ENCODE measurements at regions not wholly inside any gene's neighbourhood (a gene's known extent, or its start where the extent isn't known, plus 50 kb on each side); places are given as distances from the start of the nearest gene placed in this dataset.

- Histone ChIP-seq H2AFZ (ENCODE audit: low read length) (no peak overlapping the region), H4K20me1 (ENCODE audit: insufficient read depth, low read length) (no peaks in the 10 kb centered on the region), H3K4me3 (ENCODE audit: low read depth, low read length, poor library complexity, severe bottlenecking) (no peak overlapping the region), H3K4me1 (ENCODE audit: insufficient read depth, low read length, severe bottlenecking) (no peaks in the 10 kb centered on the region), H3K36me3 (ENCODE audit: insufficient read depth, low read length) (no peaks in the 10 kb centered on the region), H3K9me3 (ENCODE audit: low read length) (no peaks in the 10 kb centered on the region), H3F3A (ENCODE audit: insufficient read depth, low read length) (no peaks in the 10 kb centered on the region), H3K27ac (ENCODE audit: low read depth, low read length, poor library complexity, severe bottlenecking) (no peak overlapping the region), H3K4me2 (ENCODE audit: low read length) (no peak overlapping the region), H3K9me2 (ENCODE audit: low read depth, low read length) (no peaks in the 10 kb centered on the region), H3K27me3 (ENCODE audit: insufficient read depth, low read length) (no peaks in the 10 kb centered on the region), H3K9ac (ENCODE audit: low read length) (no peak overlapping the region), H3K79me2 (ENCODE audit: insufficient read depth, low read length) (no peaks in the 10 kb centered on the region)
- TF ChIP-seq EZH2 (IDR thresholded peaks at IDR 0.05; ENCODE audit: borderline replicate concordance, low read length): no peak
- TF ChIP-seq, protein P1, sequence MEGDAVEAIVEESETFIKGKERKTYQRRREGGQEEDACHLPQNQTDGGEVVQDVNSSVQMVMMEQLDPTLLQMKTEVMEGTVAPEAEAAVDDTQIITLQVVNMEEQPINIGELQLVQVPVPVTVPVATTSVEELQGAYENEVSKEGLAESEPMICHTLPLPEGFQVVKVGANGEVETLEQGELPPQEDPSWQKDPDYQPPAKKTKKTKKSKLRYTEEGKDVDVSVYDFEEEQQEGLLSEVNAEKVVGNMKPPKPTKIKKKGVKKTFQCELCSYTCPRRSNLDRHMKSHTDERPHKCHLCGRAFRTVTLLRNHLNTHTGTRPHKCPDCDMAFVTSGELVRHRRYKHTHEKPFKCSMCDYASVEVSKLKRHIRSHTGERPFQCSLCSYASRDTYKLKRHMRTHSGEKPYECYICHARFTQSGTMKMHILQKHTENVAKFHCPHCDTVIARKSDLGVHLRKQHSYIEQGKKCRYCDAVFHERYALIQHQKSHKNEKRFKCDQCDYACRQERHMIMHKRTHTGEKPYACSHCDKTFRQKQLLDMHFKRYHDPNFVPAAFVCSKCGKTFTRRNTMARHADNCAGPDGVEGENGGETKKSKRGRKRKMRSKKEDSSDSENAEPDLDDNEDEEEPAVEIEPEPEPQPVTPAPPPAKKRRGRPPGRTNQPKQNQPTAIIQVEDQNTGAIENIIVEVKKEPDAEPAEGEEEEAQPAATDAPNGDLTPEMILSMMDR (IDR thresholded peaks at IDR 0.05; ENCODE audit: low read length): no peak
Measured at GRCh38 chr10:78736926-78737630, 331.7 kb upstream of the ZMIZ1 start.

GRCh38 chr10:78737883-78738856 is 330.6 kb upstream of the ZMIZ1 start:
- no peak overlapping the region for H3K27ac ChIP-seq (ENCODE audit: low read depth, low read length, poor library complexity, severe bottlenecking)
- H3K9me2 ChIP-seq (ENCODE audit: low read depth, low read length): no peaks in the 10 kb centered on the region
- H4K20me1 ChIP-seq (ENCODE audit: insufficient read depth, low read length): no peaks in the 10 kb centered on the region
- no peaks in the 10 kb centered on the region for H3K36me3 ChIP-seq (ENCODE audit: insufficient read depth, low read length)
- H3K4me3 ChIP-seq (ENCODE audit: low read depth, low read length, poor library complexity, severe bottlenecking): no peak overlapping the region
- TF ChIP-seq EZH2 (IDR thresholded peaks at IDR 0.05; ENCODE audit: borderline replicate concordance, low read length): no peak
- TF ChIP-seq, protein P1 (IDR thresholded peaks at IDR 0.05; ENCODE audit: low read length): no peak
- H3K4me2 ChIP-seq (ENCODE audit: low read length): no peak overlapping the region
- H3K9ac ChIP-seq (ENCODE audit: low read length): no peak overlapping the region
- no peaks in the 10 kb centered on the region for H3K4me1 ChIP-seq (ENCODE audit: insufficient read depth, low read length, severe bottlenecking)
- H3K79me2 ChIP-seq (ENCODE audit: insufficient read depth, low read length): no peaks in the 10 kb centered on the region
- no peaks in the 10 kb centered on the region for H3K9me3 ChIP-seq (ENCODE audit: low read length)
- H3K27me3 ChIP-seq (ENCODE audit: insufficient read depth, low read length): no peaks in the 10 kb centered on the region
- no peak overlapping the region for H2AFZ ChIP-seq (ENCODE audit: low read length)
- no peaks in the 10 kb centered on the region for H3F3A ChIP-seq (ENCODE audit: insufficient read depth, low read length)

DNA sequence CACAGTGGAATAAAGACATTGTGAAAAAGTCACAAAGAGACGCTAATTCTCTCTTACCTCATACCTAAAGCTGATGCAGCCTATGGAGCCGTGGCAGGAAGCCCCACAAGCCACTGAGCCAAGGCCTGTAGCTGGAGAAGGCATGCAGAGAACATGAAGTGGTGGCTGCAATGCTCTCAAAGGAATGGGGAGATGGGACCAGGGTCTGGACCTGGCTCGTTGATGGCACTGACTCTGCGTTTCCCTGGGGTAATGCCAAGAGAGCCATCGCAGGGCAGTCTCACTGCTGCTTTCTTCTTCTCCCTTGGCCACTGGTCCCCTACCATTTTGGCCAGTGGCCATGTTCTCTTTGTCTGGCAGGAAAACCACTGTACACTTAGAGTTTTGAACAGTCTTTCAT is 329.9 kb upstream of the ZMIZ1 start:
- Histone ChIP-seq H3K27me3 (ENCODE audit: insufficient read depth, low read length) (no peaks in the 10 kb centered on the region), H3K9me2 (ENCODE audit: low read depth, low read length) (no peaks in the 10 kb centered on the region), H3F3A (ENCODE audit: insufficient read depth, low read length) (no peaks in the 10 kb centered on the region), H3K79me2 (ENCODE audit: insufficient read depth, low read length) (no peaks in the 10 kb centered on the region), H3K4me2 (ENCODE audit: low read length) (no peak overlapping the region), H3K36me3 (ENCODE audit: insufficient read depth, low read length) (no peaks in the 10 kb centered on the region), H3K4me1 (ENCODE audit: insufficient read depth, low read length, severe bottlenecking) (no peaks in the 10 kb centered on the region), H3K9me3 (ENCODE audit: low read length) (no peaks in the 10 kb centered on the region), H4K20me1 (ENCODE audit: insufficient read depth, low read length) (no peaks in the 10 kb centered on the region), H3K9ac (ENCODE audit: low read length) (no peak overlapping the region), H3K27ac (ENCODE audit: low read depth, low read length, poor library complexity, severe bottlenecking) (no peak overlapping the region), H2AFZ (ENCODE audit: low read length) (no peak overlapping the region), H3K4me3 (ENCODE audit: low read depth, low read length, poor library complexity, severe bottlenecking) (no peak overlapping the region)
- TF ChIP-seq EZH2 (IDR thresholded peaks at IDR 0.05; ENCODE audit: borderline replicate concordance, low read length): no peak
- TF ChIP-seq, protein P1 (IDR thresholded peaks at IDR 0.05; ENCODE audit: low read length): no peak
